HepG2 (cell line): ENCODE measurements at regions not wholly inside any gene's neighbourhood (a gene's known extent, or its start where the extent isn't known, plus 50 kb on each side); places are given as distances from the start of the nearest gene placed in this dataset.

ENCODE experiments used
- ATAC-seq: fragments of 200-7000 bp; cut with Tn5 transposase; 3 replicates; pipeline ENCODE4 v1.9.1; 2020; ENCODE audit warnings: mild to moderate bottlenecking, moderate library complexity
- BruUV-seq: library from RNA; stranded (reverse); fragments of 400-500 nt; replicated peaks from 2 replicates; lab custom pipeline; 2021; lab: Mats Ljungman, UMichigan
- CTCF ChIA-PET: fragments of 300-600 bp; formaldehyde crosslinking; extraction: SDS; loops from one replicate; lab custom pipeline; 2021; ENCODE audit warnings: low total read pairs, inconsistent platforms, low intra/inter-chr PET ratio; lab: Yijun Ruan, JAX
- POLR2A ChIA-PET: fragments of 350-600 bp; sonication (Branson Sonifier 250); formaldehyde crosslinking; loops from one replicate; lab custom pipeline; 2020; ENCODE audit warnings: antibody characterized with exemption, inconsistent platforms; lab: Yijun Ruan, JAX
- DNase-seq: peaks from one replicate; pipeline ENCODE4 v3.0.0-alpha.2; 2015; ENCODE audit warnings: low spot score
- FAIRE-seq: peaks from 3 replicates; lab custom pipeline; 2011; peaks lifted over from hg19 to GRCh38; lab: Jason Lieb, UNC
- H2AFZ ChIP-seq: one replicate; pipeline ENCODE4 v1.6.1; 2011; ENCODE audit warnings: low read length, inconsistent platforms
- H3K27ac ChIP-seq: fragments of 300-600 bp; 3 replicates; pipeline ENCODE4 v1.8.0; 2011; ENCODE audit warnings: mixed run types, mild to moderate bottlenecking, mixed read lengths, low read length, inconsistent platforms; ENCODE audit not compliant: insufficient read depth; ENCODE audit errors: extremely low read length
- H3K27me3 ChIP-seq, 2 experiments: fragments of 200-600 bp in 1 of 2; 2 replicates in 1 of 2; 3 replicates in 1 of 2; pipeline versions ENCODE4 v1.6.0 to v1.8.0; 2011; ENCODE audit warnings: low read length in 2 of 2, mild to moderate bottlenecking in 2 of 2, moderate library complexity in 2 of 2, inconsistent platforms in 1 of 2; ENCODE audit not compliant: insufficient read depth in 2 of 2, control insufficient read depth in 1 of 2
- H3K36me3 ChIP-seq, 2 experiments: fragments of 200-600 bp in 1 of 2; replicated peaks in 1 of 2; 2 replicates in 1 of 2; 3 replicates in 1 of 2; pipeline versions ENCODE4 v1.5.1 to v1.8.0; 2011; ENCODE audit warnings: low read length in 2 of 2, inconsistent platforms in 1 of 2; ENCODE audit not compliant: insufficient read depth in 2 of 2, control insufficient read depth in 1 of 2
- H3K4me1 ChIP-seq: 2 replicates; pipeline ENCODE4 v1.5.1; 2012; ENCODE audit warnings: low read length, inconsistent platforms; ENCODE audit not compliant: insufficient read depth
- H3K4me2 ChIP-seq: 2 replicates; pipeline ENCODE4 v1.6.0; 2011; ENCODE audit warnings: low read depth, low read length, inconsistent platforms
- H3K4me3 ChIP-seq, 3 experiments: fragments of 200-600 bp in 1 of 3; sonication (generic), shearing (Covaris generic) in 1 of 3; replicated peaks in 1 of 3; 2 replicates each; pipeline ENCODE4 v1.5.1; 2011 to 2016; ENCODE audit warnings: low read length in 3 of 3, inconsistent platforms in 2 of 3, low read depth in 2 of 3, mild to moderate bottlenecking in 2 of 3, control low read depth in 1 of 3, mixed read lengths in 1 of 3; ENCODE audit not compliant: insufficient read depth in 1 of 3
- H3K79me2 ChIP-seq: one replicate; pipeline ENCODE4 v1.6.1; 2011; ENCODE audit warnings: low read length, inconsistent platforms; ENCODE audit not compliant: insufficient read depth
- H3K9ac ChIP-seq: 2 replicates; pipeline ENCODE4 v1.6.0; 2011; ENCODE audit warnings: mild to moderate bottlenecking, low read depth, low read length, inconsistent platforms; ENCODE audit not compliant: insufficient read depth
- H3K9me3 ChIP-seq: 2 replicates; pipeline ENCODE4 v1.5.1; 2012; ENCODE audit warnings: mild to moderate bottlenecking, low read length
- H4K20me1 ChIP-seq: 2 replicates; pipeline ENCODE4 v1.6.0; 2011; ENCODE audit warnings: inconsistent platforms, mild to moderate bottlenecking, low read length, moderate library complexity; ENCODE audit not compliant: insufficient read depth
- CREB1 ChIP-seq, 2 experiments: fragments of 450-650 bp in 1 of 2; IDR thresholded peaks; 2 replicates each; pipeline ENCODE4 v1.6.1; 2016 to 2017; ENCODE audit warnings: control low read depth in 1 of 2, mild to moderate bottlenecking in 1 of 2, missing compliant biosample characterization in 1 of 2, missing genetic modification characterization in 1 of 2
- EZH2 ChIP-seq: conservative IDR thresholded peaks from 2 replicates; pipeline ENCODE4 v1.6.1; 2012; ENCODE audit warnings: mild to moderate bottlenecking, low read depth, low read length, moderate library complexity
- FLYWCH1 ChIP-seq: sonication (generic); formaldehyde crosslinking; IDR thresholded peaks from 2 replicates; pipeline ENCODE4 v1.8.1; 2023; ENCODE audit warnings: mild to moderate bottlenecking, missing genetic modification reagents
- GTF2F1 ChIP-seq: fragments of 150-350 bp; IDR thresholded peaks from 2 replicates; pipeline ENCODE4 v1.6.1; 2014; ENCODE audit warnings: low read length
- IKZF1 ChIP-seq: fragments of 450-650 bp; IDR thresholded peaks from 2 replicates; pipeline ENCODE4 v1.7.1; 2016
- MED1 ChIP-seq: sonication (generic); formaldehyde crosslinking; IDR thresholded peaks from 2 replicates; pipeline ENCODE4 v1.4.0; 2020; ENCODE audit warnings: missing genetic modification reagents
- NPAS2 ChIP-seq: sonication (generic); formaldehyde crosslinking; IDR thresholded peaks from 2 replicates; pipeline ENCODE4 v1.8.0; 2022; ENCODE audit warnings: mild to moderate bottlenecking, missing genetic modification reagents, borderline replicate concordance
- PHB2 ChIP-seq: fragments of 450-650 bp; IDR thresholded peaks from 2 replicates; pipeline ENCODE4 v1.6.1; 2018; ENCODE audit not compliant: partially characterized antibody
- PTBP1 ChIP-seq: fragments of 200-400 bp; formaldehyde crosslinking; IDR thresholded peaks from 2 replicates; pipeline ENCODE4 v1.6.1; 2018; ENCODE audit warnings: low read length, low read depth; ENCODE audit not compliant: poor library complexity, severe bottlenecking
- SSRP1 ChIP-seq: IDR thresholded peaks from 2 replicates; pipeline ENCODE4 v1.6.1; 2016; ENCODE audit warnings: control low read depth
- TARDBP ChIP-seq: sonication (generic); formaldehyde crosslinking; IDR thresholded peaks from 2 replicates; pipeline ENCODE4 v1.8.0; 2022; ENCODE audit warnings: mild to moderate bottlenecking, missing genetic modification reagents
- ZFP90 ChIP-seq: sonication (generic); formaldehyde crosslinking; IDR thresholded peaks from 2 replicates; pipeline ENCODE4 v1.8.0; 2022; ENCODE audit warnings: missing genetic modification reagents, mild to moderate bottlenecking, inconsistent platforms, borderline replicate concordance
- ZFX ChIP-seq: sonication (generic); formaldehyde crosslinking; IDR thresholded peaks from 2 replicates; pipeline ENCODE4 v1.4.0; 2020; ENCODE audit warnings: mild to moderate bottlenecking, low read depth, missing genetic modification reagents, moderate library complexity
- ZNF562 ChIP-seq: sonication (generic); formaldehyde crosslinking; IDR thresholded peaks from 2 replicates; pipeline ENCODE4 v1.8.0; 2022; ENCODE audit warnings: missing genetic modification reagents, borderline replicate concordance
- WGBS: methylation state at CpG from one replicate; pipeline ENCODE4 v1.1.6; 2017; ENCODE audit warnings: low lambda C conversion rate; 5-methylcytosine and 5-hydroxymethylcytosine counted together
- in situ Hi-C: cut with HindIII; loops from 2 replicates; pipeline ENCODE4 v1.10.0; 2017; ENCODE audit warnings: low pct_unique_long_range_greater_than_20kb; ENCODE audit not compliant: extremely low pct_ligation_motif_present
- intact Hi-C: fragments of 100-400 bp; cut with micrococcal nuclease; formaldehyde crosslinking; loops from one replicate; pipeline ENCODE4 v1.10.0; 2022; ENCODE audit not compliant: unreplicated experiment
- TF ChIP-seq, protein P1 (sequence below): sonication (generic); formaldehyde crosslinking; IDR thresholded peaks from 2 replicates; pipeline ENCODE4 v1.4.0; 2020; ENCODE audit warnings: missing genetic modification reagents
- TF ChIP-seq, protein P2 (sequence below): sonication (generic); formaldehyde crosslinking; conservative IDR thresholded peaks from 2 replicates; pipeline ENCODE4 v1.8.0; 2022; ENCODE audit warnings: low read depth, missing genetic modification reagents
- TF ChIP-seq, protein P3 (sequence below): sonication (generic); formaldehyde crosslinking; IDR thresholded peaks from 2 replicates; pipeline ENCODE4 v1.8.1; 2022; ENCODE audit warnings: low read depth, mild to moderate bottlenecking, missing genetic modification reagents

DNA sequence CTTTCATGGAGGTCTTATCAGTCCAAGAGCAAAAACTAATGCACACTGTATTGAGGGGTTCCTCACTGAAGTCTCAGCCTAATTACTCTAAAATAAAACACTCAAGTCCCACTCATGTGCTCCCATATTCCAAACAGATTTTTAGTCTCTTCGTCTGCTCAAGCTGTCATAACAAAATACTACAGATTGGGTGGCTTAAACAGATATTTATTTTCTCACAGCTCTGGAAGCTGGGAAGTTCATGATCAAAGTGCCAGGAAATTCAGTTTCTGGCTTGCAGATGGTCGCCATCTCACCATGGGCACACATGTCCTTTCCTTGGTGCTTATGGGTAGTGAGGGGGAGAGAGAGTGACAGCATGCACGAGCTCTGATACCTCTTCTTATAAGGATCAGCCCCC is 147.5 kb downstream of the ANXA2 start:
- Histone ChIP-seq H3K4me2 (no peak overlapping the region), H3K9ac (no peak overlapping the region), H2AFZ (no peak overlapping the region), H4K20me1 (no peaks in the 10 kb centered on the region), H3K9me3 (no peaks in the 10 kb centered on the region), H3K36me3 (no peaks in the 10 kb centered on the region), H3K27me3 (peaks cover 0 to 4% of the 10 kb centered on the region in 2 experiments; a peak in 1 of 5 replicates), H3K79me2 (no peaks in the 10 kb centered on the region), H3K4me1 (peaks cover 2% of the 10 kb centered on the region), H3K4me3 (no peak overlapping the region), H3K27ac (no peak overlapping the region)
- ATAC-seq (no peak), DNase-seq (no peak), FAIRE-seq (no peak)
- in situ Hi-C loops: no loop called here
- TF ChIP-seq NPAS2 (CRISPR knock-in tag) (no peak), FLYWCH1 (CRISPR knock-in tag) (no peak), GTF2F1 (no peak), CREB1 (IDR thresholded peaks at IDR 0.05) (no peak), CREB1 (CRISPR knock-in tag; IDR thresholded peaks at IDR 0.05) (no peak), PHB2 (no peak), ZNF562 (CRISPR knock-in tag) (no peak), EZH2 (no peak), MED1 (CRISPR knock-in tag) (no peak), PTBP1 (no peak), ZFP90 (no peak), SSRP1 (no peak), IKZF1 (no peak), ZFX (no peak), TARDBP (no peak)
- TF ChIP-seq, protein P1, sequence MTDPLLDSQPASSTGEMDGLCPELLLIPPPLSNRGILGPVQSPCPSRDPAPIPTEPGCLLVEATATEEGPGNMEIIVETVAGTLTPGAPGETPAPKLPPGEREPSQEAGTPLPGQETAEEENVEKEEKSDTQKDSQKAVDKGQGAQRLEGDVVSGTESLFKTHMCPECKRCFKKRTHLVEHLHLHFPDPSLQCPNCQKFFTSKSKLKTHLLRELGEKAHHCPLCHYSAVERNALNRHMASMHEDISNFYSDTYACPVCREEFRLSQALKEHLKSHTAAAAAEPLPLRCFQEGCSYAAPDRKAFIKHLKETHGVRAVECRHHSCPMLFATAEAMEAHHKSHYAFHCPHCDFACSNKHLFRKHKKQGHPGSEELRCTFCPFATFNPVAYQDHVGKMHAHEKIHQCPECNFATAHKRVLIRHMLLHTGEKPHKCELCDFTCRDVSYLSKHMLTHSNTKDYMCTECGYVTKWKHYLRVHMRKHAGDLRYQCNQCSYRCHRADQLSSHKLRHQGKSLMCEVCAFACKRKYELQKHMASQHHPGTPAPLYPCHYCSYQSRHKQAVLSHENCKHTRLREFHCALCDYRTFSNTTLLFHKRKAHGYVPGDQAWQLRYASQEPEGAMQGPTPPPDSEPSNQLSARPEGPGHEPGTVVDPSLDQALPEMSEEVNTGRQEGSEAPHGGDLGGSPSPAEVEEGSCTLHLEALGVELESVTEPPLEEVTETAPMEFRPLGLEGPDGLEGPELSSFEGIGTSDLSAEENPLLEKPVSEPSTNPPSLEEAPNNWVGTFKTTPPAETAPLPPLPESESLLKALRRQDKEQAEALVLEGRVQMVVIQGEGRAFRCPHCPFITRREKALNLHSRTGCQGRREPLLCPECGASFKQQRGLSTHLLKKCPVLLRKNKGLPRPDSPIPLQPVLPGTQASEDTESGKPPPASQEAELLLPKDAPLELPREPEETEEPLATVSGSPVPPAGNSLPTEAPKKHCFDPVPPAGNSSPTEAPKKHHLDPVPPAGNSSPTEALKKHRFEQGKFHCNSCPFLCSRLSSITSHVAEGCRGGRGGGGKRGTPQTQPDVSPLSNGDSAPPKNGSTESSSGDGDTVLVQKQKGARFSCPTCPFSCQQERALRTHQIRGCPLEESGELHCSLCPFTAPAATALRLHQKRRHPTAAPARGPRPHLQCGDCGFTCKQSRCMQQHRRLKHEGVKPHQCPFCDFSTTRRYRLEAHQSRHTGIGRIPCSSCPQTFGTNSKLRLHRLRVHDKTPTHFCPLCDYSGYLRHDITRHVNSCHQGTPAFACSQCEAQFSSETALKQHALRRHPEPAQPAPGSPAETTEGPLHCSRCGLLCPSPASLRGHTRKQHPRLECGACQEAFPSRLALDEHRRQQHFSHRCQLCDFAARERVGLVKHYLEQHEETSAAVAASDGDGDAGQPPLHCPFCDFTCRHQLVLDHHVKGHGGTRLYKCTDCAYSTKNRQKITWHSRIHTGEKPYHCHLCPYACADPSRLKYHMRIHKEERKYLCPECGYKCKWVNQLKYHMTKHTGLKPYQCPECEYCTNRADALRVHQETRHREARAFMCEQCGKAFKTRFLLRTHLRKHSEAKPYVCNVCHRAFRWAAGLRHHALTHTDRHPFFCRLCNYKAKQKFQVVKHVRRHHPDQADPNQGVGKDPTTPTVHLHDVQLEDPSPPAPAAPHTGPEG (CRISPR knock-in tag): no peak
- TF ChIP-seq, protein P2, sequence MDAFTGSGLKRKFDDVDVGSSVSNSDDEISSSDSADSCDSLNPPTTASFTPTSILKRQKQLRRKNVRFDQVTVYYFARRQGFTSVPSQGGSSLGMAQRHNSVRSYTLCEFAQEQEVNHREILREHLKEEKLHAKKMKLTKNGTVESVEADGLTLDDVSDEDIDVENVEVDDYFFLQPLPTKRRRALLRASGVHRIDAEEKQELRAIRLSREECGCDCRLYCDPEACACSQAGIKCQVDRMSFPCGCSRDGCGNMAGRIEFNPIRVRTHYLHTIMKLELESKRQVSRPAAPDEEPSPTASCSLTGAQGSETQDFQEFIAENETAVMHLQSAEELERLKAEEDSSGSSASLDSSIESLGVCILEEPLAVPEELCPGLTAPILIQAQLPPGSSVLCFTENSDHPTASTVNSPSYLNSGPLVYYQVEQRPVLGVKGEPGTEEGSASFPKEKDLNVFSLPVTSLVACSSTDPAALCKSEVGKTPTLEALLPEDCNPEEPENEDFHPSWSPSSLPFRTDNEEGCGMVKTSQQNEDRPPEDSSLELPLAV: no peak
- TF ChIP-seq, protein P3, sequence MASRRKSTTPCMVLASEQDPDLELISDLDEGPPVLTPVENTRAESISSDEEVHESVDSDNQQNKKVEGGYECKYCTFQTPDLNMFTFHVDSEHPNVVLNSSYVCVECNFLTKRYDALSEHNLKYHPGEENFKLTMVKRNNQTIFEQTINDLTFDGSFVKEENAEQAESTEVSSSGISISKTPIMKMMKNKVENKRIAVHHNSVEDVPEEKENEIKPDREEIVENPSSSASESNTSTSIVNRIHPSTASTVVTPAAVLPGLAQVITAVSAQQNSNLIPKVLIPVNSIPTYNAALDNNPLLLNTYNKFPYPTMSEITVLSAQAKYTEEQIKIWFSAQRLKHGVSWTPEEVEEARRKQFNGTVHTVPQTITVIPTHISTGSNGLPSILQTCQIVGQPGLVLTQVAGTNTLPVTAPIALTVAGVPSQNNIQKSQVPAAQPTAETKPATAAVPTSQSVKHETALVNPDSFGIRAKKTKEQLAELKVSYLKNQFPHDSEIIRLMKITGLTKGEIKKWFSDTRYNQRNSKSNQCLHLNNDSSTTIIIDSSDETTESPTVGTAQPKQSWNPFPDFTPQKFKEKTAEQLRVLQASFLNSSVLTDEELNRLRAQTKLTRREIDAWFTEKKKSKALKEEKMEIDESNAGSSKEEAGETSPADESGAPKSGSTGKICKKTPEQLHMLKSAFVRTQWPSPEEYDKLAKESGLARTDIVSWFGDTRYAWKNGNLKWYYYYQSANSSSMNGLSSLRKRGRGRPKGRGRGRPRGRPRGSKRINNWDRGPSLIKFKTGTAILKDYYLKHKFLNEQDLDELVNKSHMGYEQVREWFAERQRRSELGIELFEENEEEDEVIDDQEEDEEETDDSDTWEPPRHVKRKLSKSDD (CRISPR knock-in tag): no peak
- ChIA-PET POLR2A (no interaction called here), CTCF (no interaction called here)
- intact Hi-C loops: no loop called here
- WGBS: 4% methylated on average over 3 of the region's 3 CpGs
- BruUV-seq: no TSS peak
